ENCODE measurements at regions not wholly inside any gene's neighbourhood (a gene's known extent, or its start where the extent isn't known, plus 50 kb on each side); places are given as distances from the start of the nearest gene placed in this dataset.

GRCh38 chr18:47331641-47332040 is 80.2 kb upstream of the SKOR2 start:
- TF ChIP-seq, protein P1, sequence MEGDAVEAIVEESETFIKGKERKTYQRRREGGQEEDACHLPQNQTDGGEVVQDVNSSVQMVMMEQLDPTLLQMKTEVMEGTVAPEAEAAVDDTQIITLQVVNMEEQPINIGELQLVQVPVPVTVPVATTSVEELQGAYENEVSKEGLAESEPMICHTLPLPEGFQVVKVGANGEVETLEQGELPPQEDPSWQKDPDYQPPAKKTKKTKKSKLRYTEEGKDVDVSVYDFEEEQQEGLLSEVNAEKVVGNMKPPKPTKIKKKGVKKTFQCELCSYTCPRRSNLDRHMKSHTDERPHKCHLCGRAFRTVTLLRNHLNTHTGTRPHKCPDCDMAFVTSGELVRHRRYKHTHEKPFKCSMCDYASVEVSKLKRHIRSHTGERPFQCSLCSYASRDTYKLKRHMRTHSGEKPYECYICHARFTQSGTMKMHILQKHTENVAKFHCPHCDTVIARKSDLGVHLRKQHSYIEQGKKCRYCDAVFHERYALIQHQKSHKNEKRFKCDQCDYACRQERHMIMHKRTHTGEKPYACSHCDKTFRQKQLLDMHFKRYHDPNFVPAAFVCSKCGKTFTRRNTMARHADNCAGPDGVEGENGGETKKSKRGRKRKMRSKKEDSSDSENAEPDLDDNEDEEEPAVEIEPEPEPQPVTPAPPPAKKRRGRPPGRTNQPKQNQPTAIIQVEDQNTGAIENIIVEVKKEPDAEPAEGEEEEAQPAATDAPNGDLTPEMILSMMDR (IDR thresholded peaks at IDR 0.05), result no peak
- no peak for TF ChIP-seq POLR2A (IDR thresholded peaks at IDR 0.05)

All from right lobe of liver (tissue), 4 donors.